Parathyroid adenoma (tissue), 2 donors: ENCODE measurements at regions not wholly inside any gene's neighbourhood (a gene's known extent, or its start where the extent isn't known, plus 50 kb on each side); places are given as distances from the start of the nearest gene placed in this dataset.
A peak's percentile ranks its signal among the peaks of the same experiment; 100 is the strongest.

Experiments
- H2AFZ ChIP-seq: fragments of 300-600 bp; sonication (generic); one replicate; pipeline ENCODE4 v1.7.0; 2017; ENCODE audit warnings: antibody characterized with exemption, mild to moderate bottlenecking
- H3K27ac ChIP-seq: fragments of 300-600 bp; sonication (generic); one replicate; pipeline ENCODE4 v1.7.0; 2017
- H3K27me3 ChIP-seq: fragments of 300-600 bp; sonication (generic); one replicate; pipeline ENCODE4 v1.7.0; 2017; ENCODE audit warnings: low read length; ENCODE audit not compliant: control insufficient read depth, insufficient read depth
- H3K36me3 ChIP-seq: fragments of 300-600 bp; sonication (generic); one replicate; pipeline ENCODE4 v1.7.0; 2017; ENCODE audit warnings: low read length; ENCODE audit not compliant: control insufficient read depth, insufficient read depth
- H3K4me1 ChIP-seq: fragments of 300-600 bp; sonication (generic); one replicate; pipeline ENCODE4 v1.7.0; 2017; ENCODE audit warnings: control low read depth
- H3K4me2 ChIP-seq: fragments of 300-600 bp; sonication (generic); one replicate; pipeline ENCODE4 v1.7.0; 2017; ENCODE audit warnings: low read length
- H3K4me3 ChIP-seq: fragments of 300-600 bp; sonication (generic); one replicate; pipeline ENCODE4 v1.7.0; 2017; ENCODE audit warnings: low read depth, low read length
- H3K79me2 ChIP-seq: fragments of 300-600 bp; sonication (generic); one replicate; pipeline ENCODE4 v1.7.0; 2017; ENCODE audit warnings: control low read depth
- H3K9ac ChIP-seq: fragments of 300-600 bp; sonication (generic); one replicate; pipeline ENCODE4 v1.7.0; 2017; ENCODE audit warnings: mild to moderate bottlenecking
- H3K9me3 ChIP-seq: fragments of 300-600 bp; sonication (generic); one replicate; pipeline ENCODE4 v1.7.0; 2017; ENCODE audit warnings: low read length; ENCODE audit not compliant: control insufficient read depth
- TF ChIP-seq, protein P1 (sequence below): fragments of 300-600 bp; sonication (generic); IDR thresholded peaks from one replicate; pipeline ENCODE4 v1.7.0; 2017; ENCODE audit warnings: antibody characterized with exemption, mild to moderate bottlenecking
- donor health status: primary hyperparathyroidism.

DNA sequence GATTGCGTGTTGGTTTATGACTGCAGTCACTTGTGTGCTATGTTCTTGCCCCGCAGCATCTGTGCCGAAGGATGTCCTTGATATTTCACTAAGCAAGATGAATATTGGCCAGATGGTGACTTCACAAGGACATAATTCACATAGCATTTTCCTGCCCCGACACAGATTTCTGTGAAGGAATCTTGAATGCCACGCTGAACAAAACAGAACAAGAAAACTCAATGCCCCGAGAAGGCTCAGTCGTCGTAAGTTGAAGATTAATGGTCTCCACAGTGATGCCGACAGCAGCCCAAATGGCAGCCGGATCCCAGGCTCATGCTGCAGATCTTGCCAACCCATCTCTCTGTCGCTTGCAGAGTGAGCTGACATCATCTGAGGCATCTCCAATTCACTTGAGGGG, 145.9 kb downstream of the CPEB2 start:
- Histone ChIP-seq H3K27me3 (no peaks in the 10 kb centered on the region), H3K4me3 (no peak overlapping the region), H3K27ac (no peak overlapping the region), H2AFZ (no peak overlapping the region), H3K79me2 (peaks cover 27% of the 10 kb centered on the region), H3K9me3 (no peaks in the 10 kb centered on the region), H3K9ac (no peak overlapping the region), H3K4me2 (no peak overlapping the region), H3K36me3 (no peaks in the 10 kb centered on the region), H3K4me1 (peaks cover 22% of the 10 kb centered on the region)
- TF ChIP-seq, protein P1, sequence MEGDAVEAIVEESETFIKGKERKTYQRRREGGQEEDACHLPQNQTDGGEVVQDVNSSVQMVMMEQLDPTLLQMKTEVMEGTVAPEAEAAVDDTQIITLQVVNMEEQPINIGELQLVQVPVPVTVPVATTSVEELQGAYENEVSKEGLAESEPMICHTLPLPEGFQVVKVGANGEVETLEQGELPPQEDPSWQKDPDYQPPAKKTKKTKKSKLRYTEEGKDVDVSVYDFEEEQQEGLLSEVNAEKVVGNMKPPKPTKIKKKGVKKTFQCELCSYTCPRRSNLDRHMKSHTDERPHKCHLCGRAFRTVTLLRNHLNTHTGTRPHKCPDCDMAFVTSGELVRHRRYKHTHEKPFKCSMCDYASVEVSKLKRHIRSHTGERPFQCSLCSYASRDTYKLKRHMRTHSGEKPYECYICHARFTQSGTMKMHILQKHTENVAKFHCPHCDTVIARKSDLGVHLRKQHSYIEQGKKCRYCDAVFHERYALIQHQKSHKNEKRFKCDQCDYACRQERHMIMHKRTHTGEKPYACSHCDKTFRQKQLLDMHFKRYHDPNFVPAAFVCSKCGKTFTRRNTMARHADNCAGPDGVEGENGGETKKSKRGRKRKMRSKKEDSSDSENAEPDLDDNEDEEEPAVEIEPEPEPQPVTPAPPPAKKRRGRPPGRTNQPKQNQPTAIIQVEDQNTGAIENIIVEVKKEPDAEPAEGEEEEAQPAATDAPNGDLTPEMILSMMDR, result no peak

DNA sequence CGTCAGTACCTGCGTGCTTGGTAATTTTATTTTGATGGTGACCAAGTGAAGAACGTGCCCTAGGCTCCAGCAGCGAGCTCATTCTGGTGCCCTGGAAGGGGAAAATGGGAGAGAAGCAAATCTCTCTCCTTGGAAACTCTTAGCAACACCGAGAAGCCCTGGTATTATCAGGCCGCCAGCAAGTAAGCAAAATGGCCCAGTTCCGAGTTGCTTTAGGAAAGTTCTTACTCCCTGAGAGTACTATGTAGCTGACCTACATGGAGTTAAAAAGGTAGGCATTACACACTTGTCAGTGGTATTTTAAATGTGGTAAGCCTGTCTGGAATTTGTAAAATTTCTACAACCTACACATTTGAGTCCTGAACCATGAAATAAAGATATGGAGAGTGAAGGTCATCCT, 146.4 kb downstream of the CPEB2 start:
- Histone ChIP-seq H3K36me3 (no peaks in the 10 kb centered on the region), H3K4me1 (peaks cover 17% of the 10 kb centered on the region)

DNA sequence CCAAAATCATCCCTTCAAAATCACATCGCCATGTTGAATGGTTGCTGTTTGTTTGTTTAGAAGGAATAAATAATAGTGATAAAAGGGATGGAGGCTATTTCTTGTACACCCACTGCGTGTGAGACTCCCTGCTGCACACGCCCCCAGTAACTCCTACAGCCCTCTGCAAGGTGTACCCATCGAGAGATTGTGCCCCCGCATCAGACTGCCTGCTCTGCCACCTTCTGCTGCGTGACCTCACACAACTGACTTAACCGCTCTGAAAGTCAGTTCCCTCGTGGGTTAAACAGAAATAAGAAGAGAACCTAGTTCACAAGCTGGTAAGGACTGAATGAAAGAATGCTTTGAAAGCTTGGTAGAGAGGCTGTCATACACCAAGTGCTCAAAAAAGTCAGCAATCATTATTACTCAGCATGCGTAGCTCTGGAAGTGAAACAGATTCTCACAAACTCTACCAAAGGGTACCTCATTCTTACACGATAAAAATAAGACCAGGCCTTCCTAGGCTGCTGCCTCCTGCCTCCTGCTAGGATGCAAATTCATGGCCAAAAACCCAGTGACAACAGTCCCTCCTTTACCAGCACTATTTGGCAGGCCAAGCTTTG, 147.1 kb downstream of the CPEB2 start:
- peaks cover 18% of the 10 kb centered on the region for H3K79me2 ChIP-seq
- no peak overlapping the region for H3K4me3 ChIP-seq
- no peak overlapping the region for H3K4me2 ChIP-seq
- TF ChIP-seq, protein P1, result no peak
- H3K9me3 ChIP-seq, result no peaks in the 10 kb centered on the region
- no peak overlapping the region for H2AFZ ChIP-seq
- H3K27me3 ChIP-seq, result no peaks in the 10 kb centered on the region
- no peak overlapping the region for H3K9ac ChIP-seq
- no peaks in the 10 kb centered on the region for H3K36me3 ChIP-seq
- H3K4me1 ChIP-seq, result peaks cover 16% of the 10 kb centered on the region
- no peak overlapping the region for H3K27ac ChIP-seq

More for the DNA sequence above, 146.4 kb downstream of the CPEB2 start:
- TF ChIP-seq, protein P1, result no peak
- Histone ChIP-seq H2AFZ (no peak overlapping the region), H3K9me3 (no peaks in the 10 kb centered on the region), H3K27ac (no peak overlapping the region), H3K9ac (no peak overlapping the region), H3K79me2 (peaks cover 22% of the 10 kb centered on the region), H3K27me3 (no peaks in the 10 kb centered on the region), H3K4me2 (no peak overlapping the region), H3K4me3 (no peak overlapping the region)

DNA sequence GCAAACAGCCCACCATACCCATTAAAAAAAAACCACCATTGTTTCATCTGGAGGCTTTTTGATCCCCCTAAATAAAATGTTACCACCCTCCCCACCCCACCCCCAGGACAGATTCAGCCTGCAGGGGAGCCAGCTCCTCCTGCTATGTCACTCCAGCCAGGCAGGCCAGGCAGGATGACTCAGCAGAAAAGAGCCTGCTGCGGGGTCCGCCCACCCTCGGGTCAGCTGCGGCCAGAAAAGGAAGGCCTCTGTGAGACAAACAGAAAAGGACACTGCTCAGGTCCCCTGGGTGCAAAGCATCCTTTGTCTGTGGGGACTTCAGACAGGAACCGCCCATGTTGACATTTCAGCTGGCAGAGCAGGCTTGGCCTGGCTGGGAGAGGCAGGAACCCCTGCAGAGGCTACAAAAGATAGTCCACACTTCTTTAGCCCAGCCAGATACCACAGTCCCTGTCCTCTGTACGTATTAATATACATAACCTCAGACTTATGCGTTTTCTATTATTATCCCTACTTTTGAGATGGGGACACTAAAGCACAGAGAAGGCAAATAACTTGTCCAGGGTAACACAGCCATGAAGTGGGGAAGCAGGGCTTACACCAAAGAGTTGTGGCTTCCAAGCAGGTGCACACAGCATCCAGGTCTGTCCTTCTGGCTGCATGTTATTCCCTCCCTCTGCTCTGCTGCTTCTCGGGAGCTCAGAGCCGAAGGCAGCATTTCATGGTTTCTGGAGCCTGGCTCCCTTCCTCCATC, 147.7 kb downstream of the CPEB2 start:
- Histone ChIP-seq H3K27ac (peak overlapping the region; percentile 42), H3K79me2 (peaks cover 14% of the 10 kb centered on the region), H2AFZ (no peak overlapping the region), H3K9me3 (no peaks in the 10 kb centered on the region), H3K4me3 (no peak overlapping the region), H3K4me1 (peaks cover 16% of the 10 kb centered on the region), H3K9ac (no peak overlapping the region), H3K27me3 (no peaks in the 10 kb centered on the region), H3K36me3 (no peaks in the 10 kb centered on the region), H3K4me2 (no peak overlapping the region)
- TF ChIP-seq, protein P1, result no peak
